GM12878 (cell line): ENCODE measurements at regions not wholly inside any gene's neighbourhood (a gene's known extent, or its start where the extent isn't known, plus 50 kb on each side); places are given as distances from the start of the nearest gene placed in this dataset.

ENCODE experiments used
- ATAC-seq: fragments of 200-7000 bp; cut with Tn5 transposase; 3 replicates; pipeline ENCODE4 v1.9.1; 2020; ENCODE audit warnings: mild to moderate bottlenecking, moderate library complexity
- BruUV-seq: library from RNA; stranded (reverse); fragments of 400-500 nt; replicated peaks from 2 replicates; lab custom pipeline; 2021; lab: Mats Ljungman, UMichigan
- CTCF ChIA-PET: fragments of 300-600 bp; sonication (Branson Sonifier 250); formaldehyde crosslinking; extraction: SDS; loops from one replicate; lab custom pipeline; 2021; ENCODE audit warnings: inconsistent platforms; lab: Yijun Ruan, JAX
- POLR2A ChIA-PET: fragments of 350-600 bp; formaldehyde crosslinking; extraction: SDS; loops from one replicate; lab custom pipeline; 2021; ENCODE audit warnings: inconsistent platforms; lab: Charles Lee
- RAD21 ChIA-PET: fragments of 300-600 bp; sonication (Branson Sonifier 250); formaldehyde crosslinking; loops from one replicate; lab custom pipeline; 2023; ENCODE audit warnings: antibody characterized with exemption; ENCODE audit not compliant: unreplicated experiment; lab: Charles Lee
- SMC1A ChIA-PET: fragments of 300-600 bp; sonication (Branson Sonifier 250); formaldehyde crosslinking; loops from one replicate; lab custom pipeline; 2023; ENCODE audit not compliant: unreplicated experiment, uncharacterized antibody; lab: Charles Lee
- DNase-seq: peaks from one replicate; pipeline ENCODE4 v3.0.0-alpha.2; 2011; ENCODE audit warnings: low read depth, low spot score
- FAIRE-seq: peaks from 3 replicates; lab custom pipeline; 2011; peaks lifted over from hg19 to GRCh38; lab: Jason Lieb, UNC
- H2AFZ ChIP-seq: 2 replicates; pipeline ENCODE4 v1.6.0; 2011; ENCODE audit warnings: low read depth, low read length, control low read depth; ENCODE audit not compliant: control insufficient read depth
- H3K27ac ChIP-seq: 2 replicates; pipeline ENCODE4 v1.5.1; 2011; ENCODE audit warnings: control low read depth; ENCODE audit not compliant: control insufficient read depth, insufficient read depth
- H3K27me3 ChIP-seq, 2 experiments: replicated peaks in 1 of 2; 2 replicates each; pipeline versions ENCODE4 v1.6.0 to v1.6.1; 2011; ENCODE audit warnings: low read length in 1 of 2; ENCODE audit not compliant: control insufficient read depth in 2 of 2, insufficient read depth in 2 of 2
- H3K36me3 ChIP-seq, 2 experiments: 2 replicates each; pipeline ENCODE4 v1.5.1; 2011; ENCODE audit warnings: low read length in 1 of 2; ENCODE audit not compliant: control insufficient read depth in 2 of 2, insufficient read depth in 2 of 2
- H3K4me1 ChIP-seq: 2 replicates; pipeline ENCODE4 v1.6.1; 2011; ENCODE audit warnings: mild to moderate bottlenecking, low read length, moderate library complexity, mixed read lengths; ENCODE audit not compliant: control insufficient read depth, insufficient read depth
- H3K4me2 ChIP-seq: 2 replicates; pipeline ENCODE4 v1.6.0; 2011; ENCODE audit warnings: control low read depth; ENCODE audit not compliant: control insufficient read depth, insufficient read depth
- H3K4me3 ChIP-seq: fragments of 200-600 bp; sonication (generic); 2 replicates; pipeline ENCODE4 v1.5.1; 2016
- H3K79me2 ChIP-seq: 2 replicates; pipeline ENCODE4 v1.6.0; 2011; ENCODE audit warnings: low read length; ENCODE audit not compliant: control insufficient read depth, insufficient read depth
- H3K9ac ChIP-seq: 2 replicates; pipeline ENCODE4 v1.8.0; 2011; ENCODE audit warnings: low read length, control low read depth, mixed read lengths; ENCODE audit not compliant: control insufficient read depth, insufficient read depth
- H3K9me3 ChIP-seq: replicated peaks from 3 replicates; pipeline ENCODE4 v1.5.1; 2011; ENCODE audit warnings: mild to moderate bottlenecking, low read length; ENCODE audit not compliant: control insufficient read depth, insufficient read depth
- H4K20me1 ChIP-seq: 2 replicates; pipeline ENCODE4 v1.6.0; 2011; ENCODE audit not compliant: control insufficient read depth, insufficient read depth
- ATF7 ChIP-seq: fragments of 450-650 bp; IDR thresholded peaks from 2 replicates; pipeline ENCODE4 v1.6.1; 2016; ENCODE audit warnings: low read depth, mild to moderate bottlenecking
- BHLHE40 ChIP-seq, 2 experiments: fragments of 450-650 bp in 1 of 2; IDR thresholded peaks; 2 replicates each; pipeline ENCODE4 v1.6.1; 2011 to 2017; ENCODE audit warnings: low read depth in 2 of 2, borderline replicate concordance in 1 of 2, improper control_type of control experiment in 1 of 2, low read length in 1 of 2, mild to moderate bottlenecking in 1 of 2
- CREB1 ChIP-seq: IDR thresholded peaks from 2 replicates; pipeline ENCODE4 v1.6.1; 2012; ENCODE audit warnings: low read depth, mild to moderate bottlenecking, inconsistent platforms
- EED ChIP-seq: sonication (generic); IDR thresholded peaks from 2 replicates; pipeline ENCODE4 v1.6.1; 2016; ENCODE audit warnings: antibody characterized with exemption, low read depth
- IRF3 ChIP-seq: fragments of 450-650 bp; IDR thresholded peaks from 2 replicates; pipeline ENCODE4 v1.6.1; 2014; ENCODE audit warnings: mild to moderate bottlenecking
- IRF4 ChIP-seq: IDR thresholded peaks from 2 replicates; pipeline ENCODE4 v1.6.1; 2011; ENCODE audit warnings: low read depth, low read length
- JUND ChIP-seq: IDR thresholded peaks from 2 replicates; pipeline ENCODE4 v1.6.1; 2012; ENCODE audit warnings: low read depth, mild to moderate bottlenecking, low read length, improper control_type of control experiment, moderate library complexity
- MLLT1 ChIP-seq: fragments of 450-650 bp; IDR thresholded peaks from 2 replicates; pipeline ENCODE4 v1.6.1; 2016; ENCODE audit warnings: mild to moderate bottlenecking
- PAX5 ChIP-seq: IDR thresholded peaks from 2 replicates; pipeline ENCODE4 v1.6.1; 2011; ENCODE audit warnings: low read depth, low read length, borderline replicate concordance
- SMARCA5 ChIP-seq: fragments of 450-650 bp; IDR thresholded peaks from 2 replicates; pipeline ENCODE4 v1.6.1; 2017; ENCODE audit warnings: mild to moderate bottlenecking
- ZNF217 ChIP-seq: fragments of 450-650 bp; IDR thresholded peaks from 2 replicates; pipeline ENCODE4 v1.6.1; 2017; ENCODE audit warnings: antibody characterized with exemption, mild to moderate bottlenecking
- ZNF274 ChIP-seq: IDR thresholded peaks from one replicate; pipeline ENCODE4 v1.8.0; 2011; ENCODE audit not compliant: insufficient read length, insufficient read depth
- WGBS: methylation state at CpG from one replicate; pipeline ENCODE4 v1.1.6; 2016; ENCODE audit warnings: low lambda C conversion rate; ENCODE audit not compliant: insufficient replicate concordance, insufficient coverage; ENCODE audit errors: missing lambda C conversion rate; 5-methylcytosine and 5-hydroxymethylcytosine counted together
- in situ Hi-C: fragments of 300-500 bp; cut with MboI; formaldehyde crosslinking; loops from 9 replicates; pipeline ENCODE4 v1.14.3; 2018; ENCODE audit warnings: mixed read lengths
- intact Hi-C: fragments of 100-400 bp; cut with micrococcal nuclease; formaldehyde crosslinking; loops from one replicate; pipeline ENCODE4 v1.14.2; 2022; ENCODE audit not compliant: unreplicated experiment

- H3K27me3 ChIP-seq = no peaks in the 10 kb centered on the region
- no peaks in the 10 kb centered on the region for H3K4me1 ChIP-seq
- intact Hi-C loops = no loop called here
- WGBS = 0% methylated on average over 2 of the region's 2 CpGs
- no peak for ATAC-seq
- FAIRE-seq = no peak
- no peak overlapping the region for H3K9ac ChIP-seq
- no TSS peak for BruUV-seq
- H3K27ac ChIP-seq = no peak overlapping the region
- POLR2A ChIA-PET = no interaction called here
- H3K4me2 ChIP-seq = no peak overlapping the region
- DNase-seq = no peak
- H2AFZ ChIP-seq = no peak overlapping the region
- no peak overlapping the region for H3K4me3 ChIP-seq
- CTCF ChIA-PET = interaction anchor here (0.8 kb wide), 1 partner anchor 8 kb away, joined by 3 read pairs; no protein-coding TSS in a partner anchor
- H3K36me3 ChIP-seq = no peaks in the 10 kb centered on the region
- SMC1A ChIA-PET = no interaction called here
- H4K20me1 ChIP-seq = no peaks in the 10 kb centered on the region
- H3K9me3 ChIP-seq = no peaks in the 10 kb centered on the region
- no peaks in the 10 kb centered on the region for H3K79me2 ChIP-seq
- RAD21 ChIA-PET = no interaction called here
- in situ Hi-C loops = no loop called here
- TF ChIP-seq SMARCA5 (no peak), EED (no peak), ZNF217 (no peak), ZNF274 (no peak), JUND (no peak), IRF4 (no peak), MLLT1 (no peak), BHLHE40 (IDR thresholded peaks at IDR 0.05; ENCODE audit: borderline replicate concordance in 1 of 2, low read depth in 2 of 2, low read length in 1 of 2) (no peak), ATF7 (no peak), PAX5 (no peak), CREB1 (no peak), IRF3 (no peak)
These were observed 798.5 kb upstream of the EPHA7 start for GRCh38 chr6:94217836-94218235.
